OCI-LY3 (cell line): ENCODE measurements at regions not wholly inside any gene's neighbourhood (a gene's known extent, or its start where the extent isn't known, plus 50 kb on each side); places are given as distances from the start of the nearest gene placed in this dataset.

Experiments used
- H2AFZ ChIP-seq: fragments of 200-600, 300-600 bp; shearing (Covaris generic); 2 replicates; pipeline ENCODE4 v1.6.0; 2014; ENCODE audit warnings: antibody characterized with exemption, low read depth, low read length
- H3K27ac ChIP-seq: fragments of 200-600, 300-600 bp; sonication (generic); 2 replicates; pipeline ENCODE4 v1.5.1; 2014; ENCODE audit warnings: mild to moderate bottlenecking, low read length, moderate library complexity, mixed read lengths
- H3K27me3 ChIP-seq: fragments of 200-600, 300-600 bp; sonication (generic); 2 replicates; pipeline ENCODE4 v1.6.1; 2014; ENCODE audit warnings: low read depth, low read length, mixed read lengths
- H3K36me3 ChIP-seq: fragments of 200-600, 300-600 bp; sonication (generic); replicated peaks from 2 replicates; pipeline ENCODE3; 2014; ENCODE audit warnings: low read depth, low read length, mixed read lengths
- H3K4me1 ChIP-seq: fragments of 300-600, 200-600 bp; sonication (generic); 2 replicates; pipeline ENCODE4 v1.6.1; 2014; ENCODE audit warnings: low read length, mixed read lengths
- H3K4me2 ChIP-seq: fragments of 200-600, 300-600 bp; sonication (generic); 2 replicates; pipeline ENCODE4 v1.6.1; 2014; ENCODE audit warnings: low read length, mixed read lengths
- H3K4me3 ChIP-seq: fragments of 300-600, 200-600 bp; sonication (generic); 2 replicates; pipeline ENCODE4 v1.5.1; 2014; ENCODE audit warnings: antibody characterized with exemption, mild to moderate bottlenecking, low read length, moderate library complexity
- H3K79me2 ChIP-seq: fragments of 300-600, 200-600 bp; shearing (Covaris generic); 2 replicates; pipeline ENCODE4 v1.6.1; 2014; ENCODE audit warnings: mild to moderate bottlenecking, low read length, mixed read lengths
- H3K9ac ChIP-seq: fragments of 300-600, 200-600 bp; shearing (Covaris generic); 2 replicates; pipeline ENCODE4 v1.6.0; 2014; ENCODE audit warnings: mild to moderate bottlenecking, low read length, moderate library complexity
- H3K9me3 ChIP-seq: fragments of 200-600, 300-600 bp; shearing (Covaris generic); 2 replicates; pipeline ENCODE4 v1.6.1; 2014; ENCODE audit warnings: low read length, mixed read lengths; ENCODE audit not compliant: insufficient read depth
- H4K20me1 ChIP-seq: fragments of 200-600, 300-600 bp; sonication (generic); 2 replicates; pipeline ENCODE4 v1.6.1; 2016; ENCODE audit warnings: low read length, mixed read lengths; ENCODE audit not compliant: insufficient read depth
- EZH2phosphoT487 ChIP-seq: fragments of 200-600 bp; shearing (Covaris generic); IDR thresholded peaks from 2 replicates; pipeline ENCODE4 v1.6.1; 2018; ENCODE audit warnings: antibody characterized with exemption, mixed run types, low read depth
- TF ChIP-seq, protein P1 (sequence below): fragments of 200-600, 300-600 bp; sonication (generic); IDR thresholded peaks from 2 replicates; pipeline ENCODE4 v1.5.1; 2014; ENCODE audit warnings: antibody characterized with exemption, low read length, low read depth

GRCh38 chr10:44742248-44742647, 168.9 kb upstream of the TMEM72 start:
- Histone ChIP-seq H3K9me3 (no peaks in the 10 kb centered on the region), H3K79me2 (no peaks in the 10 kb centered on the region), H3K4me1 (no peaks in the 10 kb centered on the region), H3K4me2 (no peak overlapping the region), H3K27ac (no peak overlapping the region), H3K36me3 (no peaks in the 10 kb centered on the region), H3K9ac (no peak overlapping the region), H3K27me3 (no peaks in the 10 kb centered on the region), H2AFZ (no peak overlapping the region), H3K4me3 (no peak overlapping the region), H4K20me1 (no peaks in the 10 kb centered on the region)
- TF ChIP-seq, protein P1, sequence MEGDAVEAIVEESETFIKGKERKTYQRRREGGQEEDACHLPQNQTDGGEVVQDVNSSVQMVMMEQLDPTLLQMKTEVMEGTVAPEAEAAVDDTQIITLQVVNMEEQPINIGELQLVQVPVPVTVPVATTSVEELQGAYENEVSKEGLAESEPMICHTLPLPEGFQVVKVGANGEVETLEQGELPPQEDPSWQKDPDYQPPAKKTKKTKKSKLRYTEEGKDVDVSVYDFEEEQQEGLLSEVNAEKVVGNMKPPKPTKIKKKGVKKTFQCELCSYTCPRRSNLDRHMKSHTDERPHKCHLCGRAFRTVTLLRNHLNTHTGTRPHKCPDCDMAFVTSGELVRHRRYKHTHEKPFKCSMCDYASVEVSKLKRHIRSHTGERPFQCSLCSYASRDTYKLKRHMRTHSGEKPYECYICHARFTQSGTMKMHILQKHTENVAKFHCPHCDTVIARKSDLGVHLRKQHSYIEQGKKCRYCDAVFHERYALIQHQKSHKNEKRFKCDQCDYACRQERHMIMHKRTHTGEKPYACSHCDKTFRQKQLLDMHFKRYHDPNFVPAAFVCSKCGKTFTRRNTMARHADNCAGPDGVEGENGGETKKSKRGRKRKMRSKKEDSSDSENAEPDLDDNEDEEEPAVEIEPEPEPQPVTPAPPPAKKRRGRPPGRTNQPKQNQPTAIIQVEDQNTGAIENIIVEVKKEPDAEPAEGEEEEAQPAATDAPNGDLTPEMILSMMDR, result no peak
- no peak for TF ChIP-seq EZH2phosphoT487

- Histone ChIP-seq H3K4me2 (no peak overlapping the region), H3K4me1 (no peaks in the 10 kb centered on the region), H3K4me3 (no peak overlapping the region), H3K9me3 (no peaks in the 10 kb centered on the region), H3K9ac (no peak overlapping the region), H4K20me1 (no peaks in the 10 kb centered on the region), H3K36me3 (no peaks in the 10 kb centered on the region), H3K79me2 (no peaks in the 10 kb centered on the region), H2AFZ (no peak overlapping the region), H3K27ac (no peak overlapping the region), H3K27me3 (no peaks in the 10 kb centered on the region)
- TF ChIP-seq EZH2phosphoT487, result no peak
- TF ChIP-seq, protein P1, result no peak
These were observed 167.6 kb upstream of the TMEM72 start for GRCh38 chr10:44743535-44743934.

- H3K4me1 ChIP-seq, result no peaks in the 10 kb centered on the region
- no peaks in the 10 kb centered on the region for H3K27me3 ChIP-seq
- no peak overlapping the region for H3K4me3 ChIP-seq
- no peaks in the 10 kb centered on the region for H3K9me3 ChIP-seq
- TF ChIP-seq, protein P1, result no peak
- TF ChIP-seq EZH2phosphoT487, result no peak
- H3K27ac ChIP-seq, result no peak overlapping the region
- no peak overlapping the region for H3K4me2 ChIP-seq
- no peaks in the 10 kb centered on the region for H3K36me3 ChIP-seq
- H3K9ac ChIP-seq, result no peak overlapping the region
- no peaks in the 10 kb centered on the region for H3K79me2 ChIP-seq
- no peak overlapping the region for H2AFZ ChIP-seq
- H4K20me1 ChIP-seq, result no peaks in the 10 kb centered on the region
These were observed 165.2 kb upstream of the TMEM72 start for GRCh38 chr10:44745920-44746319.

DNA sequence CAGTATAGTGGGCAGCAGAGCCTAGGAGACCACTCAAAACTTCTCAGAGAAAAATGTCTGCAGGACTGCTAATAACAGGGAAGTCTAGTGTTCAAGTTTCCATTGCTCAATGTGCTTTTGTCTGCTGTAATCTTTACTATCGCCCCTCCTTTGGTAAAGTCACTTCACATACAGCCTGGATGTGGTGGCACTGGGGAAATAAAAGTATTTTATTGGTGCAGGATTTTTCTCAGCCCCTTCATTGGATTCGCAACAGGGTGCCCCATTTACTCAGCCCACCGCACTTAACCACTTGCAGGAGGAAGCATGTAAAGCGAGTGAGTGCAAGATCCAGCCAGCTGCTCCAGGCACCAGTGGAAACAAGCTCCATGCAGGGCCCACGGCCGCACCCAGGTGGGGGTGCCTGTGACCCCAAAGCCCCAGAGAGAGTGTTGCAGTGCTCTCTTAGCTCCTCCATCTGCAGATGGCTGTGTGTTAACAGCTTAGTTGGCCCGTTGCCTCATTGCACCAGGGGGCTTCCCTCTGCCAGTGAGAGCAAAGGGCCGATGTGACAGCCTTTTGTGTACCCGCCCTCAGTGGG, 163.5 kb upstream of the TMEM72 start:
- Histone ChIP-seq H3K79me2 (no peaks in the 10 kb centered on the region), H3K27me3 (no peaks in the 10 kb centered on the region), H4K20me1 (no peaks in the 10 kb centered on the region), H3K4me3 (no peak overlapping the region), H3K4me2 (no peak overlapping the region), H3K36me3 (no peaks in the 10 kb centered on the region), H3K9me3 (no peaks in the 10 kb centered on the region), H3K9ac (no peak overlapping the region), H3K27ac (no peak overlapping the region), H2AFZ (no peak overlapping the region), H3K4me1 (no peaks in the 10 kb centered on the region)
- TF ChIP-seq, protein P1, result no peak
- no peak for TF ChIP-seq EZH2phosphoT487
